Neural cell (in vitro differentiated cells): ENCODE measurements at regions not wholly inside any gene's neighbourhood (a gene's known extent, or its start where the extent isn't known, plus 50 kb on each side); places are given as distances from the start of the nearest gene placed in this dataset.

Experiments
- CTCF ChIP-seq: fragments of 450-650 bp; IDR thresholded peaks from 2 replicates; pipeline ENCODE4 v1.5.1; 2014; ENCODE audit warnings: antibody characterized with exemption, mild to moderate bottlenecking, moderate library complexity; ENCODE audit not compliant: poor library complexity, severe bottlenecking
- EP300 ChIP-seq: fragments of 450-650 bp; conservative IDR thresholded peaks from 2 replicates; pipeline ENCODE4 v1.6.1; 2014; ENCODE audit warnings: antibody characterized with exemption, mild to moderate bottlenecking, moderate library complexity; ENCODE audit not compliant: poor library complexity, severe bottlenecking
- REST ChIP-seq: IDR thresholded peaks from 2 replicates; pipeline ENCODE4 v1.6.1; 2012; ENCODE audit warnings: borderline replicate concordance
- TAF1 ChIP-seq: IDR thresholded peaks from 2 replicates; pipeline ENCODE4 v1.6.1; 2012; ENCODE audit warnings: low read depth

GRCh38 chr2:53342248-53342647, 425.4 kb upstream of the CHAC2 start:
- TF ChIP-seq CTCF: no peak
- TF ChIP-seq REST: no peak
- TF ChIP-seq TAF1: no peak
- TF ChIP-seq EP300: no peak
